ENCODE measurements at regions not wholly inside any gene's neighbourhood (a gene's known extent, or its start where the extent isn't known, plus 50 kb on each side); places are given as distances from the start of the nearest gene placed in this dataset.
"Not testable (repeated sequence)": the region's sequence is repeated elsewhere in the genome, so short reads cannot be mapped to it uniquely, and the experiment has no call there.

DNA sequence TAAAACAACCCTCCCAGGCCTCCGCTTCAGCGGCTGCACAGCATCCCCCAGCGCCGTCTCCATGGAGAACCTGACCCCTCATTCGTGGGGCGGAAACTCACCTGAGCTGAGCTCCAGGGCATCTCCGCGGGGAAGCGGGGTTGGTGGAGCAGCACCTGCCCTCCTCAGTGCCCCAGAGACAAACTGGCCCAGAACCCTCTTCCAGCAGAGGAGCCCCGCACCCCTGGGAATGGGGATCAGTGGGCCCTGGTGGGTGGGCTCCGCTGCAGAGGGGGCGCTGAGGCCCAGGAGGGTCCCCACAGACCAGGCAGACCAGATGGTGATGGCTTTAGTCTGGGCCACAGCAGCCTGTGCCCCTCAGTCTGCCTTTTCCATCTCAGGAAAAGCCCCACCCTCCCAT lies 261.2 kb downstream of the ADGRD1 start:
- DNase-seq = not testable (repeated sequence)

GRCh38 chr12:131216587-131216986 lies 262.9 kb downstream of the ADGRD1 start:
- DNase-seq = not testable (repeated sequence)

- no peak for DNase-seq
Measured at GRCh38 chr12:131217024-131217586, 263.4 kb downstream of the ADGRD1 start.

DNA sequence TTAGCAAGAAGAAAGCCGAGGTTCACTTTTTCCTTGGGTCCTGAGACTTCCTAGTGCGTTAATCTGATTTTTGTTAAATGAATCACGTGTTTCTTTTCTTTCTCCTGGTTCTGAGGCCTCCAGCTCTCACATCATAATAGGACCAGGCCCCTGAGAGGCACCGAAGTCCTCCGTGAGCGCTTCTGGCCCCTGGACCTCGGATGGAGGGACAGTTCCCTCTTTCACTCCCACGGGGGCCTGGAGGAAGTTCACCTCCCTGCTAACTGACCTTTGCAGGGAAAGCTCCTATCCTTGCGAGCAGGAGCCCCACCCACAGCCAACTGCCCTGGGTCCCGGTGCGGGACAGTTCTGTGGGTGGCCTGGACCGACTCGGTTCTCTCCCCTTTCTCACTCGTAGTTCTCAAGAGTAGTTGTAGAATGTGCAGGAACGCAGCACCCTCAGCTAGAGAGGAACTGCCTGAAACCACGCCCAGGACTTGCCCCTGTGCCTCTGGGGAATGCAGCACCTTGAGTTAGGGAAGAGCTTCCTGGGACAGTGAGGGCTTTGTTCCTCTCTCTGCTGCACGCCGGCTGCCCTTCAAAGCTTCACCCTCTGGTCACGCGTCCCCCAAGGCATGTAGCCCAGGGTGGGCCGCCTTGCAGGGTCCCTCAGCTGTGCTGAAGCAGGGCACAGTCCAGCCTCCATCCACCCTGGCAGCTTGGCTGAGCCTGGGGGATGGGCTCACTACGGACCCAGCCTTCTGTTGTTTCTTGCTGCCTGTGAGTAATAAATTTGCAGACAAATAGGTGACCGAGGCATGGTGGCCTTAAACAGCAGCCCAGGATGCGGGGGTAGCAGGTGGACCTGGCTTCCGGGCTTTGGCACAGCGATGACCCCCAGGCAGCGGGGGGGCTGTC lies 264.6 kb downstream of the ADGRD1 start:
- DNase-seq = no peak

GRCh38 chr12:131218923-131219669 lies 265.4 kb downstream of the ADGRD1 start:
- DNase-seq = no peak

- no peak for DNase-seq
Measured at GRCh38 chr12:131219670-131220330, 266.1 kb downstream of the ADGRD1 start.

GRCh38 chr12:131220331-131220685 lies 266.6 kb downstream of the ADGRD1 start:
- DNase-seq = no peak

DNA sequence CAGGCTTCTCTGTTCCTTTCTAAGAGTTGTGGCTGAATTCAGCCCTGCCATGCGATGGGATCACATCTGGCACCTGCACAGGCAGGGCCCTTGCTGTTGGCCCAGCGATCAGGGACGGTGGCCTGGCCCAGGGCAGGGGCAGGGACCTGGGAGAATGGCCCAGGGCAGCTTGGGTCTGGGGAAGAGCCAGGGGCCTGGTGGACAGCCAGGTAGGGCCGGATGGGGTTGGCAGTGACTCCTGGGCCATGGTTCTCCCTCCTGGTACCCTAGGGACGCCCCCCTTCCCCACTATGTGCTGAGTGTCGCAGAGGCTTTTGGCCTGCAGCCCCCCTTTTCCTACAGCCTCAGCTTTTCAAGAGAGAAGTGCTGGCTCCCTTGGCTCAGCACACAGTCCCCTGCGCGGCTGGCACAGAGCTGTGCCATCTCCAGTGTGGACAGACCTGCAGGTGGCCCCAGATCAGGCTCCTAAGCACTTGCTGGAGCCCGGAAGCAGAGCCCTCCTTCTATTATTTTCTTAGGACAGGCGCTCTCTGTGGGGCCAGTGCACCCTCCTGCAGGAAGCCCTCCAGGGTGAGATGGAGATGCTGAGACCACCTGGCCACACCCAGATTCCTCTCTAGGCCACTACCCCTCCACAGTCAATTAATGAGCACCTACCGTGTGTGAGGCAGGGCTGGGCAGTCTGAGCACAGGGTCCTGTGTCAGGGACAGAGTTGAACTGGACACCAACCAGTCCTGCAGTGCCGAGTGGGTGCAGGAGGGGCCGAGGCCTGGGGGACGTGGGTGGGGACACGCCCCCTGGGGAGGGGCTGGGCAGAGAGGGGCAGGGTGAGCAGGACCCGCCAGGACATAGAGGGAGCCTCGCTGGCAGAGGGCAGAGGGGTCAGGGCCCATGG lies 267.6 kb downstream of the ADGRD1 start:
- DNase-seq = no peak

GRCh38 chr12:131221957-131222328 lies 268.2 kb downstream of the ADGRD1 start:
- no peak for DNase-seq

- DNase-seq = no peak
Measured at GRCh38 chr12:131222329-131223139, 268.8 kb downstream of the ADGRD1 start.

DNA sequence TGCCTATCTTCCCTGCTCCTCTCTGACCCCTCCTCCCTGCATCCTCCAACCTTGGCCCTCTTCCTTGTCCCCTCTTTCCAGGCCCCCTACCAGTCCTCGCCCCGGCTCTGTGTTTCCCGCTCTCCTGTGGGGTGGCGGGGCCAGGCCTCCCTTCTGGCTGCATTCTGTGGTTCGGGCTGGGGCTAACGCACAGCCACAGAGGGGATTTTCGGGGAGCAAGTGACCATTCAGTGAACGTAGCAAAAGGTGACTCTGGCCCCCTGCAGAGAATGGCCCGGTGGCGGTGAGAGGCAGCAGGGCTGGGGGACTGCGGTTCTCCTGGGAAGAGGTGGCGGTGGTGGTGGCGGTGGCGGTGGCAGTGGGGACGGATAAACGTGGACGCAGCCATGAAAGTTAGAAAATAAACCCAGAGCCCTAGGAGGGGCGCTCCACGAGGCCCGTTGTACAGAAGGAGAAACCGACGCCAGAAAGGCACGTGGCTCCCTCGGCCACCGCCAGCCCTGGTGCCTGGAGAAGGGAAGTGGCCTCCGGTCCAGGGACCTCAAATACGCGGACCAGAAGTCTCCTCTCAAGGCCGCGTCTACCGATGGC lies 269.6 kb downstream of the ADGRD1 start:
- DNase-seq = no peak

- no peak for DNase-seq
Measured at GRCh38 chr12:131223791-131224225, 270.1 kb downstream of the ADGRD1 start.

GRCh38 chr12:131224226-131225065 lies 270.7 kb downstream of the ADGRD1 start:
- DNase-seq = not testable (repeated sequence)

DNA sequence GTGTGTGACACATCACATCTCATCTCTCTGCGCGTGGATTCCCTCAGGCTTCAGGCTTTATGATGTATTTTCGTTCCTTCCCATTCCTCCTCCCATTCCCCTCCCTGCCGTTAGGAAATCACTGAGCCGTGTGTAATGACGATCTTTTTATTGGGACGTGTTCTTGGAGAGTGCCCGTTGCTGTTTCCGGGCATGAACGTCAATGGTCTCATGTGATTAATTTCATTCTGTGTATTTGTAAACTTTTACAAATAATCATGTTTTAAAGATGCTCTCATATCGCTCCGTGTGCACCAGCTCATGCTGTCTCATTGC lies 271.3 kb downstream of the ADGRD1 start:
- DNase-seq = not testable (repeated sequence)

DNA sequence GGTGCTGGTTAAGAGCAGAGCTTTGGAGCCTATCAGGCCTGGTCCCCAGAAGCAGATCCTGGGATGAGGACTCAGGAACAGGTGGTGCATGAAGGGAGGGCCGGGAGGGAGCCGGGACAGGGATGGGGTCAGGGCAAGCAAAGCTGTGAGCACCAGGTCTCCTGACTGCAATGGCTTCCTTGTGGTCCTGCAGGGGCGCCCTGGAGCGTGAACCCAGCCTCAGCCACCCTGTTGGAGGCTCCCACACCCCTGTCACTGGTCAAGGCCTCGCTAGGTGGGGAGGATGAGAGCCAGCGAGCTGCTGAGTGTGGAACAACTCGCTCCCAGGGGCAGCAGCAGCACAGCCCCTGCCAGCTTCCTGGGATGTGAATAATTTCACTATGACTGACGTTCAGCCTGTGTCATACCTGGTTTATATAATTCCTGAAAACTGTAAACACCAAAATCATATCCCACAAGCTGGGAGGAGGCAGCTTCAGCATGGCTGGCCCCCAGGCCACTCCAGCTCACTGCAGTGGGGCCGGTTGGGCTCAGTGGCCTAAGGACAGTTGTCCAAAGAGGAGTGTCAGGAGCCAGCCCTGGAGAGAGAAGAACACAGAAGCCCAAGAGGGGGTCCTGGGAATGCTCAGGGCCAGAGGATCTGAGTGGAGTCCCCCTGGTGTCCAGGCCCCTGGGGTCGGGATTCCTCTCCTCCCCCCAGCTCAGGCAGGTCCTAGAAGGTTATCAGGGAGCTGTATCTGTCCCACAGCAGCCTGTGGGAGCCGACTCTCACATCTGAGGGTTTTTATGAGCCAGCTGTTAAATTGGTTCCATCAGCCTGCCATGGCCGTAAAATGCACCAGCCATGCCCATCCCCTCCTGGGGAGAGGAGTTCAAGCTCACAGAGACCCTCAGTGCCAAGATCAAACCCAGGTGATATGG lies 272.9 kb downstream of the ADGRD1 start:
- DNase-seq = no peak

- not testable (repeated sequence) for DNase-seq
Measured at GRCh38 chr12:131227641-131228040, 273.9 kb downstream of the ADGRD1 start.

- DNase-seq = not testable (repeated sequence)
Measured at GRCh38 chr12:131229079-131229425, 275.3 kb downstream of the ADGRD1 start.

- no peak for DNase-seq
Measured at GRCh38 chr12:131229426-131230339, 276.0 kb downstream of the ADGRD1 start.
